Skeletal muscle tissue (tissue), 3 donors: ENCODE measurements at regions not wholly inside any gene's neighbourhood (a gene's known extent, or its start where the extent isn't known, plus 50 kb on each side); places are given as distances from the start of the nearest gene placed in this dataset.

Source experiments
- H3K27ac ChIP-seq: one replicate; pipeline ENCODE4 v1.7.0; 2013; ENCODE audit warnings: mild to moderate bottlenecking, low read depth, low read length, inconsistent platforms
- H3K27me3 ChIP-seq, 3 donors: one replicate each; pipeline ENCODE4 v1.7.0; 2013; ENCODE audit warnings: low read length in 3 of 3; ENCODE audit not compliant: control insufficient read depth in 3 of 3, insufficient read depth in 3 of 3
- H3K36me3 ChIP-seq, 3 donors: one replicate each; pipeline ENCODE4 v1.7.0; 2013; ENCODE audit warnings: low read length in 3 of 3; ENCODE audit not compliant: control insufficient read depth in 3 of 3, insufficient read depth in 3 of 3
- H3K4me1 ChIP-seq, 3 donors: one replicate each; pipeline ENCODE4 v1.7.0; 2013; ENCODE audit warnings: low read length in 3 of 3, mild to moderate bottlenecking in 3 of 3; ENCODE audit not compliant: control insufficient read depth in 3 of 3, insufficient read depth in 3 of 3
- H3K4me3 ChIP-seq, 3 donors: one replicate each; pipeline ENCODE4 v1.7.0; 2013; ENCODE audit warnings: low read length in 3 of 3
- H3K9ac ChIP-seq, 3 donors: one replicate each; pipeline ENCODE4 v1.7.0; 2013; ENCODE audit warnings: low read length in 3 of 3, mild to moderate bottlenecking in 3 of 3, moderate library complexity in 2 of 3, low read depth in 1 of 3
- H3K9me3 ChIP-seq, 3 donors: one replicate each; pipeline ENCODE4 v1.7.0; 2013; ENCODE audit warnings: low read length in 3 of 3; ENCODE audit not compliant: control insufficient read depth in 3 of 3
- donor health status: Osteomylitis.

GRCh38 chr4:147334478-147334877 is 146.4 kb upstream of the EDNRA start:
- Histone ChIP-seq H3K9me3 (no peaks in the 10 kb centered on the region), H3K27me3 (no peaks in the 10 kb centered on the region), H3K9ac (no peak overlapping the region), H3K4me3 (no peak overlapping the region), H3K36me3 (no peaks in the 10 kb centered on the region), H3K4me1 (no peaks in the 10 kb centered on the region), H3K27ac (no peak overlapping the region)

GRCh38 chr4:147335183-147335582 is 145.7 kb upstream of the EDNRA start:
- H3K9me3 ChIP-seq = no peaks in the 10 kb centered on the region
- no peaks in the 10 kb centered on the region for H3K27me3 ChIP-seq
- no peaks in the 10 kb centered on the region for H3K4me1 ChIP-seq
- H3K36me3 ChIP-seq = no peaks in the 10 kb centered on the region
- no peak overlapping the region for H3K4me3 ChIP-seq
- no peak overlapping the region for H3K9ac ChIP-seq
- no peak overlapping the region for H3K27ac ChIP-seq

- H3K27ac ChIP-seq = no peak overlapping the region
- no peaks in the 10 kb centered on the region for H3K36me3 ChIP-seq
- no peak overlapping the region for H3K9ac ChIP-seq
- no peak overlapping the region for H3K4me3 ChIP-seq
- H3K9me3 ChIP-seq = no peaks in the 10 kb centered on the region
- no peaks in the 10 kb centered on the region for H3K27me3 ChIP-seq
- no peaks in the 10 kb centered on the region for H3K4me1 ChIP-seq
Observed at GRCh38 chr4:147336252-147336651, 144.6 kb upstream of the EDNRA start.

GRCh38 chr4:147339100-147339499 is 141.8 kb upstream of the EDNRA start:
- no peak overlapping the region for H3K9ac ChIP-seq
- H3K27ac ChIP-seq = no peak overlapping the region
- H3K4me1 ChIP-seq = no peaks in the 10 kb centered on the region
- H3K36me3 ChIP-seq = no peaks in the 10 kb centered on the region
- H3K9me3 ChIP-seq = no peaks in the 10 kb centered on the region
- H3K27me3 ChIP-seq = no peaks in the 10 kb centered on the region
- no peak overlapping the region for H3K4me3 ChIP-seq

- no peak overlapping the region for H3K27ac ChIP-seq
Observed at GRCh38 chr4:147340111-147340510, 140.8 kb upstream of the EDNRA start.

GRCh38 chr4:147340591-147341120 is 140.2 kb upstream of the EDNRA start:
- Histone ChIP-seq H3K9me3 (no peaks in the 10 kb centered on the region), H3K4me3 (no peak overlapping the region), H3K4me1 (no peaks in the 10 kb centered on the region), H3K9ac (no peak overlapping the region), H3K36me3 (no peaks in the 10 kb centered on the region), H3K27me3 (no peaks in the 10 kb centered on the region), H3K27ac (no peak overlapping the region)

More at GRCh38 chr4:147340111-147340510, 140.8 kb upstream of the EDNRA start:
- Histone ChIP-seq H3K36me3 (no peaks in the 10 kb centered on the region), H3K4me3 (no peak overlapping the region), H3K4me1 (no peaks in the 10 kb centered on the region), H3K27me3 (no peaks in the 10 kb centered on the region), H3K9me3 (no peaks in the 10 kb centered on the region), H3K9ac (no peak overlapping the region)

- Histone ChIP-seq H3K4me1 (no peaks in the 10 kb centered on the region), H3K9ac (no peak overlapping the region), H3K9me3 (no peaks in the 10 kb centered on the region), H3K4me3 (no peak overlapping the region), H3K36me3 (no peaks in the 10 kb centered on the region), H3K27ac (no peak overlapping the region), H3K27me3 (no peaks in the 10 kb centered on the region)
Observed at GRCh38 chr4:147343692-147344091, 137.2 kb upstream of the EDNRA start.

- no peaks in the 10 kb centered on the region for H3K9me3 ChIP-seq
- no peak overlapping the region for H3K27ac ChIP-seq
- no peak overlapping the region for H3K4me3 ChIP-seq
- H3K27me3 ChIP-seq = no peaks in the 10 kb centered on the region
- no peaks in the 10 kb centered on the region for H3K36me3 ChIP-seq
- no peaks in the 10 kb centered on the region for H3K4me1 ChIP-seq
- H3K9ac ChIP-seq = no peak overlapping the region
Observed at GRCh38 chr4:147345662-147346061, 135.2 kb upstream of the EDNRA start.

- Histone ChIP-seq H3K27me3 (no peaks in the 10 kb centered on the region), H3K9me3 (no peaks in the 10 kb centered on the region), H3K4me1 (no peaks in the 10 kb centered on the region), H3K9ac (no peak overlapping the region), H3K27ac (no peak overlapping the region), H3K36me3 (no peaks in the 10 kb centered on the region), H3K4me3 (no peak overlapping the region)
Observed at GRCh38 chr4:147347217-147347616, 133.7 kb upstream of the EDNRA start.

- Histone ChIP-seq H3K4me1 (no peaks in the 10 kb centered on the region), H3K4me3 (no peak overlapping the region), H3K9ac (no peak overlapping the region), H3K27ac (no peak overlapping the region), H3K36me3 (no peaks in the 10 kb centered on the region), H3K27me3 (no peaks in the 10 kb centered on the region), H3K9me3 (no peaks in the 10 kb centered on the region)
Observed at GRCh38 chr4:147349193-147349592, 131.7 kb upstream of the EDNRA start.
